SW480 (cell line): ENCODE measurements at regions not wholly inside any gene's neighbourhood (a gene's known extent, or its start where the extent isn't known, plus 50 kb on each side); places are given as distances from the start of the nearest gene placed in this dataset.

Experiments
- DNase-seq: peaks from one replicate; pipeline ENCODE4 v3.0.0-alpha.2; 2016; ENCODE audit warnings: low spot score

DNA sequence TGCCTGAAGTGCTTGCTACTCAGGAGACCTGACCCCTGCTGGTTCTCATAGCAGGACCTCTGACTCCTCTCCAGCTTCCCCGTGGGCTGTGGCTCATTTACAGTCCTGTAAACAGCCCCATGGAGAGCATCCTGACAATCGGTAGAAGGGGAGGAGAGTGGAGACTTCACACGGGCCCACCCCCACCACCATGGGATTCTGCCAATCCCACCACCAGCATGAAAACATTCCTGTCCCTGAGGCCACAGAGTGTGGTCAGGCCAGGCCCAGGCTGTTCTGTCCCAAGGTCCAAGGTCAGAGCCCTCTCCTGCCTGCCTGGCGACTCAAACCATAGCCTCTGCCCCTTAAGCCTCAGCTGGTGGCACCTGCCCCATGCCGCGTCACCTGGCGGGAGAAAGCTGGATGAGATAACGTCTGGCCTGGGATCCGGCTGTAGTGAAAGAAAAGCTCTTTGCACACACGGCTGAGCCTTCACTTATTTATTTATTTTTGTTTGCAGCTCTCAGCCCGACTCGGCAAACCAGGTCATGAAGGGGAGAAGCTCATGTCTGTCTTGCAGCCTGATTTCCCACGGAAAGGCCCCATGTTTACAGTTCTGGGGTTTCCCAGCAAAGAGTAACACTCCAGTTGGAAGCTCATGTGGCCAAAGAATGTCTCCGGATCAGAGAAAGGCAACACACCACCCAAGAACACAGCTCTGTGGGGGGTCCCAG lies 293.6 kb upstream of the ZMIZ1 start:
- DNase-seq, result no peak

DNA sequence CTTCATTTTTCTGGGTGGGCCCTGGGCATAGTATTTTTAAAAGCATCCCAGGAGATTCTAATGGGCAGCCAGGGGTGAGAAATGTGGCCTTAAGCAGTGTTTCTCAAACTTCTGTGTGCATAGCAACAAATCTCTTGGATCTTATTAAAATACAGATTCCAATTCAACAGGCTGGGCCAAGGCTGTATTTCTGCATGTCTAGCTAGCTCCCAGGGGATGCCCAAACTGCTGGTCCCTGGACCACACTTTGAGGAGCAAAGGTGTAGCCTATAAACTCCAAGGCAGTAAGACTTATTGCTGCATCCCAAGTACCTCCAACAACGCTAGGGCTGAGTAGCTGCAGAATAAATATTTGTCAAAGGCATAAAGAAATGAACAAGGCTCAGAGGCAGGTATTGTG lies 292.9 kb upstream of the ZMIZ1 start:
- DNase-seq, result no peak

DNA sequence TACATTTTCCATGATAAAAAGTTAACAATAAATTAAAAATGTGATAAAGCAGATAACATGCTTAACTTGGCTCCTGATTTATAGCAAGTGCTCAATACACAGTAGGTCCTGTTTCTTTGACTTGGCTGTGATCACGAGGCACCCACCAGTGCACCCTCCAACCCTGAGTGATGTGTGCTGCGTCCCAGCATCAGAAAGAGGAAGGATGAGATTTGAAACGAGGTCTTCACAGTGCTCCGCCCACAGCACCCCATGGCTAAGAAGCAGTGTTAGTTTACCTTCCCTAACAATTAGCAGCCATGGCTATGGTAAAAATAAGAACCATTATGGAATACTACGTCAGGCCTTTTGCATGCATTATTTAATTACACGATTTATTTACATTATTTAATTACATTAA lies 292.0 kb upstream of the ZMIZ1 start:
- DNase-seq, result no peak

DNA sequence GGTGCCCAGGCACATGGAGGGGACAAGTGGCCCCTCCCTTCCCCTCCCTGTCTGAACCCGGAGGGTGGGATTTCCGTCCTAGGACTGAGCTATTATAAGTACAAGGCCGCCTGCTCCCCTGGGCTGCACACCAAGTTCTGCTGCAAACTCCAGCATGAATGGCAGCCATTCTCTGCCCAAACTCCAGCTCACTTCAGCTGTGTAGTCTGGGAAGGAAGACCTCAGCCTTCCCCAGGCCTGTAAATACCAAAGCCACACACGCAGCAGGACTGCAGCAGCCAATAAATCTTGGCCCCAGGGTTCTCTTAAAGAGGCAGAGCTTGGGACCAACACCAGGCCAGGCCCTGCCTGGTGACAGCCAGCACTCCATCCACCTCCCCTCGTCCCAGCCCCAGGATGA lies 291.3 kb upstream of the ZMIZ1 start:
- no peak for DNase-seq

DNA sequence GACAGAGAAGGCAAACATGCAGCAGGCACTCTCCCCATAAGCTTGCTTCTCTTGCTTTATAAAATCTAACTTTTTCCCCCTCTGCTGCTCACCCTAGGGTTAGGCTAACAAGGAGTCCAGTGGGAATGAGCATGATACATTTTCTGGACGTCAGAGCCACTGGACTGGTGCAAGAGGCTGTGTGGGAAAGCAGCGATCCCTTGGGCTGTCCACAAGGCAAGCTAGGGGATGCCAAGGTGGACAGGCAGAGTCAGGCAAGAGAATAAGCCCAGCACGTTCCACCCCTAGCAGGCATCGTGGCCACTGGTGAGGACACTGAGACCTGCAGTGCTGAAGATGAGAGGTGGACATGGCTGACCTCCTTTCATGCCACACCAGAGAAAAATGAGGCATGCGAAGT lies 290.9 kb upstream of the ZMIZ1 start:
- DNase-seq, result no peak

DNA sequence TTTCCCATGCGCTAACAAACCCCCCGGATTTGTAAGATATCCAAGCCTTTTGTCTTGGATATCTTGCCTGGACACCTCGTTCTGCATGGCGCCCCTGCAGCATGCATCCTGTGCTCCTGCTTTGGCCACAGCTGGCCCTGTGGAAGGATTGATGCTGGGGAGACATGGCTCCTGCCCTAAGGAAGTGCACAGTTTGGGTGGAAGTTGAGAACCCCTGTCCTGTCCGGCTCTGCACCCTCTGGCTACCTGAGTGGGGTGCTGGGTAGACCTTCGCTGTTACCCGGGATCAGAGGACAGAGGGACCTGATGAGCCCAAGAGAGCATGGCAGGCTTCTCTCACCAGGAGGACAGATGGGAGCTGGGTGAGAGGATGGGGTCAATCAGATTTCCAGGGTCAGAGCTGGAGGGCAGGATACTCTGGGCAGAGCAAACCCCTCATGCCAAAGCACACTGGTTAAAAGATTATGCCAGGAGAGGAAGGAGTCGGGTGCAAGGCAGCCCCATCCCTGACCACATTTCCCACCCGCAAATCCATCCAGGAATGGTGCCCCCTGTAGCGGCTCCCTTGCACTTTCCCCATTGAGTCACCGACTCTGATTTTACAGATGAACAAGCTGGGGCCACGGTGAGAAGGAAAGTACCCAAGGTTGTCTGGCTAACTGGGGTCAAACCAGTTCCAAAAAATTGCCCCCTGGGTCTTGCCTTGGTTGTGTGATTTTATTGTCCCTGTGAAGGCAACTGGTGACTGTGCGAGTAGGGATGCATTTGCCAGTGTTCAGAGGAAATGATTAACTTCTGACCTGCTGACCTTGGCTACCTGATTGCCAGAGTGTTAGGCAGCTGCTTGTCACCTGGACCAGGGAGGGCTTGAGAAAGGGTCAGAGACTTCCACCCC lies 290.1 kb upstream of the ZMIZ1 start:
- DNase-seq, result no peak

DNA sequence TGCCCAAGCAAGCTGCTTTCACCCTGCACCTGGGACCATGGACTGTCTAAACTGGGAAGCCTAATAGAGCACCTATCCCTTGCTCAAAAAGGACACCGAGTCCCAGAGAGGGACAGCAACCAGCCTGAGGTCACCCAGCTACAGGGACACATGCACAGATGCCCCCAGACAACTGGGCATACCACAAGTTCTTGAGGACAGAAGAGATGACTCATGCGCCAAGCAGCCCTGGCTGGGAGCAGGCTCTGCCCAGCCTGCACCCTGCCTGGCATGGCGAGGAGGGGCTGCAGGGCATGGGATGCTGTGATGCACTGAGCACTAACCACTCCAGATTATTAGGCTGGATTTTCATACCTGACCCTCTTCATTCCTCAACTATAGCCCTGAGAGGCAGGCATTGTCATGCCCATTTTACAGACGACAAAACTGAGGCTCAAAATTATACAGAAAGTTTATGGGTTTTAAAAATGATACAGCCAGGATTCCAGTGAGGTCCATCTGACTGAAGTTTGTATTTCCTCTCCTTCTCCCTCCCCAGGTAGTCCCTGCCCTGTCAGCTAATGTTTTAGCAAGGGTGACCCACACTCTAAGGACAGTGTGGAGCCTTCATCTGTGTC lies 289.3 kb upstream of the ZMIZ1 start:
- peak; percentile 30 for DNase-seq

DNA sequence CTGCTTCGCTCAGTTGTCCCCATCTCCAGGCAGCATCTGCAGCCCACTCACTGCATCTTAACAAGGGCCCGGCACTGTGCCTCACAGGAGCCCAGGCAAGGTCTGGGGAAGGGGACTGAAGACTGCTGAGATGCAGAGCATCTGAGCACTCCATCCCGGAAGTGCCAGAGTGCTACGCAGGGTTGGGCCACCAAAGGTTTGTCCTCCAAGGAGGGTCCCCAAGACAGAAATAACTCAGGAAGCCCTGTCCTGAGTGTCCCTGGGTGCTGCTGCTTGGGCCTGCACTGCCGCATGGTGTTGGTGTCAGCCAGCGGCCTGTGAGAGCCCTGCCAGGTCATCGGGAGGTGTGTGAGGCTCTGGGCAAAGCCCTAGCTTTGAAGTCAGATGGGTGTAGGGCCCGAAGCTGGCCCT lies 288.2 kb upstream of the ZMIZ1 start:
- DNase-seq, result no peak

DNA sequence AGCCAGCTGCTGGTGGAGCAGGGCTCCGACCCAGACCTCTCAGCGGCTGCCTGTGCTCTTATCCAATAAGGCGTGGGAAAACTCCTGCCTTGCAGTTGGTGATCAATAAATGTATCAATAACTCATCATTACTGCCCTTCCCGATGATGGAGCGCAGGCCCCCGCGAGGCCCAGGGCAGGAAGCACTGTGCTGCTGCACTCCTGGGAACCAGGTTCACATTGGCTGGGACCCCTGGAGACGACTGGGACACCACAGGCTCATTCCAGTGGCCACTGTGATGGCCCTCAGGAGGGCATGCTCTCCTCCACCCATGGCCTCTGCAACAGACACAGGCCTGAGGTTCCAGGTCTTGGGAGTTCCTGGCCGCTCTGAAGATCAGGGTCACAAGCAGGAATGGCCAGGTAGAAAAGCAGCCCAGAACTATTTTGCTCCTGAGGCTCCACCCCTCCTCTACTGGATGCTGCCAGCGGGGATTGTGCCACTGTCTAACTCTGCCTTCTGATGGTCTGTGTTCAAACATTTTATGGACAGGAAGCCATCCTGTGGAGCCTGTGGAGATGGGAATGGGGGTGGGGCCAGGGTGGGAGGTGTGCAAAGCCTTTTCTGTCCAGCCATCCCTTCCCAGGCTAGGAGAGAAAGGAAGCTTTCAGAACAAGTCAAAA lies 287.4 kb upstream of the ZMIZ1 start:
- no peak for DNase-seq

DNA sequence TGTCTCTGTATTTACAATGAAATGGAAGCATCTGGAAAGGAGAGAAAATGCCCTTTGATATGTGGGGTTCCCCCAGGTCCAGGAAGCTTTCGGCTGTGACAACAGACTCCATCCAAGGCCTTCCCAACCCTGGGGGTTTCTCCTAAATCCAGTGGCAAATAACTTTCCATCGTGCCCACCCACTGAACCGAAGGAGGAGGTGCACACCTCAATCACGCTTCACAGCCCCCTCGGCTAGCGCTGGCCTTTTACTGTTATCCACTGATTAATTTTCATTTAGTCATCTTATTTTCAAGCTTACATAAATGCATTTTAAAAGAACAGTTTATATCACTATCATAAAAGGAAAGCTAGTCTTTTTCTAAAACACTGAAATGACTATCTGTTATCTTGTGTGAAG lies 286.8 kb upstream of the ZMIZ1 start:
- no peak for DNase-seq

DNA sequence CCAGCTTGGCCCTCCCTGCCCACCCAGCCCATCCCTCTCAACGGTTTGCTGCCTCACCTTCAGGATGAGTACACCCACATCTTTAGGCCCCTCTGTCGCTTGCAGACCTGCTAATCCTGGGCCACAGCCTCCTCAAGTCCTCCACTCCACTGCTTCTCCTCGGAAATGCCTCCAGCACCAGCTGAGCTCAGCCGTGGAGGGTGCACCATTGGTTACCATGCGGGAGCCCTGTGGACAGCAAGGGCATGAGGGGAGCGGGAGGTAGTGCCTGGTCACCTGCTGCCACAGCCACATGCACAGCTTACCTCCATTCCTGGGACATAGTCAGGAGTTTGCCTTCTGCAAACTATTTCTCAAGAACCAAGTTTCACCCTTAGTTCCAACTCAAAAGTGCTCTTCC lies 286.3 kb upstream of the ZMIZ1 start:
- DNase-seq, result no peak

DNA sequence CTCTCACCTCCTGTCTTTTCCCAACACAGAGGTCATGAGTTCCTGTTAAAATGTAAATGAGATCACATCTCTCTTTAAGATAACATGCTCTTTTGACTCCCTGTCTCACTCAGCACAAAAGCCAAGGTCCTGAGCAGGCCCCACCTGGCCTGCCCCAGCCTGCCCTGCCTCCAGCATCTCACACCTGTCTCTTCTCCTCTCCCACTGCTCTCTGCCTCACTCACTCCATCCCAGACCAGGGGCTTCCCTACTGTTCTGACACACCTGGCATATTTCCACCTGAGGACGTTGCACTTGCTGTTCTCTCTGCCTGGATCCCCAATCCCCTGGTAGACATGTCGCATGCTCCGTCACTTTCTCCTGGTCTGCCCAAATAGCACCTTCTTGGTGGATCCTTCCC lies 285.0 kb upstream of the ZMIZ1 start:
- no peak for DNase-seq

DNA sequence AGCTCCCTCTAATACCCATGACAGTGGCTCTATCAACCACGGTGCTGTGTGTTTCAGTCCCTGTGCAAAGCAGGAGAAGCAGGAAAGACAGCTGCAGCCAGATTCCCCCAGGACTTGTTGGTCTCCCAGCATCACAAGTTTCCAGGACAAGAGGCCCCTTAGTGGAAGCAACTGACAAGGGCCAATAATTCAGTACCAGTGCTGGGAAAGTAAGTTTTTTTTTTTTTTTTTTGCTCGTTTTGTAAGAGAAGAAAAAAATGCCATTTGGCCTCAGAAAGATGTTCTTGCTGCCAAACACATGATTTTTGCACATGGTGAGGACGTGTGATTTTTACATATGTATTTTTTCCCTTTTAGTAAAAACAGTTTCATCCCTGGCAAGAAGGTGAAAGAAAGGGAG lies 284.2 kb upstream of the ZMIZ1 start:
- DNase-seq, result no peak

DNA sequence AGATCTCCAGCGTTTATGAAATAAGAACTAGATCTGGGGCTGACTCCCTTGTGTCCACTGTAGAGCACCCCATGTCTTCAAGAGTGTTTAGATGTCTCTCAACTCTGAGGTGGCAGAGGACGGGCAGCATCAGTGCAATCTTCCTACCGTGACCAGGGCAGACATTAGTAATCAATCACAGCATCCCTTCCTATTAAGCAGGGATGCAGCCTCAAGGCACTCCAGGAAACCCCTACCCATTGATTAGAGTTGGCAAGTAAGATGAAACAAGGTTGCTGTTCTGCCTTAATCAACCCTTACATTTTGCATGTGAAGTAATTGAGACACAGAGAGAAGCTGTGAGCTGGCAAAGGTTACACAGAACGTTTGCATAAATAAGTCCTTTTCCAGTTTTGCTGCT lies 283.7 kb upstream of the ZMIZ1 start:
- no peak for DNase-seq

DNA sequence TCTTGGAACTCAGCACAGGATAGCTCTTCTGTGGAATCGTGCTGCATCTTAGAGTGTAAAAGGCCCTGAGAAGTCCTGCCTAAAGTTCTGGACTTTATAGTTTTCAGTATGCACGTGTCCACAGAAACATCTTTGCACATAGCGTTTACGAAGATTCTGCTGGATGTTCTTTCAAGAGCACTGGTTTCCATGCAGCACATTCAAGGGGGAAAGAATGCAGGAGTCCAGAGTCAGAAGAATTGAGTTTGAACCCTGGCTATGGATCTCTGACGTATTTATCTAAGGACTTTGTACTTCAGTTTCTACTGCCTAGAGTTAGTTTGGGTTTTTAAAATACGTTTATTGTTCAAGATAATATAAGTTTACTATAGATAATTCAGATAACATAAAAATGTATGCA lies 282.8 kb upstream of the ZMIZ1 start:
- DNase-seq, result no peak

DNA sequence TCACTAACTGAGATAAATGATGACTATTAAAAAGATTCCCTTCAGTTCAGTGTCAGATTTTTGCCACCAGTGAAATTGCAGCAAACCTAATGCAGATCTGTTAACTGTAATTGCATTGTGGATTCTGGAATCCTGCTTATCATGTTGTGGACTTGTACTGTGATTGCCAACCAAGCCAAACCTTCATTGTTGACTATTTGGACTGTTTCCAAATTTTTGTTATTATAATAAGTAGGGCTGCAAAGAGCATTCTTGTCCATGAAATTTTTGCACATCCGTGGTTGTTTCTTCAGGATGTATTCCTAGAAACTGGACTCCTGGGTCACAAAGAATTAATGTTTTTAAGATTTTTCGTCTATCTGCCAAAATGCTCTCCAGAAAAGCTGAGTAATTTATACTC lies 281.6 kb upstream of the ZMIZ1 start:
- no peak for DNase-seq

DNA sequence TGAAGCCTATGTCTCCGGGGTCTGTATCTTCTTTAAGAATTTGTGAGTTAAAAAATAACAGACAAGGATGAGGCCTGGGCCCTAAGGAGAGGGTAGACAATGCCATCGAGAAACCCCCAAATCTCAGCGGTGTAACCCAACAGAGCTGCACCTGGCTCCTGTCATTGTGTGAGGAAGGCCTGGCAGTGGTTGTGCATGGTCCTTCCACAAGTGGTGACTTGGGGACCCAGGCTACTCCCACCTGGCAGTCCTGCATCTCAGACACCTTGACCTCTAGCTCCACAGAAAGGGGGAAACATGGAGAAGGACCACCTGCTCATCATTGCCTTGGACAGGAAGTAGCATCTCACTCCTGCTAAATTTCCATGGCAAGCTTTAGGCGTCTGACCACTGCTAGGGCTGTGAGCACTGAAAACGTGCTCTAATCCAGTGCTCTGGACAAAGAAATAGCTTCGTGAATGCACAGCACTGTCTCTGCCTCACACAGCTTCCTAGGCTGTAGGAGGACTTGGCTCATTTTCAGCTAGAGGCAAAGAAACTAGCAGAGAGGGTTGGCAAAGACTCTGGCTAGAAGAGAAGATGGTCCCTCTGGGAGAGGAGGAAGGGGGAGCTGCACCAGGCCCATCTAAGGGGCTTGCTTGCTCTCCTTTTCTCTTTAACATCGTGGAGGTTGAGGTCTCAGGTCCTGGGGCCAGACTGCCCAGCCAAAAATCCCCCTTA lies 273.9 kb upstream of the ZMIZ1 start:
- DNase-seq, result no peak

DNA sequence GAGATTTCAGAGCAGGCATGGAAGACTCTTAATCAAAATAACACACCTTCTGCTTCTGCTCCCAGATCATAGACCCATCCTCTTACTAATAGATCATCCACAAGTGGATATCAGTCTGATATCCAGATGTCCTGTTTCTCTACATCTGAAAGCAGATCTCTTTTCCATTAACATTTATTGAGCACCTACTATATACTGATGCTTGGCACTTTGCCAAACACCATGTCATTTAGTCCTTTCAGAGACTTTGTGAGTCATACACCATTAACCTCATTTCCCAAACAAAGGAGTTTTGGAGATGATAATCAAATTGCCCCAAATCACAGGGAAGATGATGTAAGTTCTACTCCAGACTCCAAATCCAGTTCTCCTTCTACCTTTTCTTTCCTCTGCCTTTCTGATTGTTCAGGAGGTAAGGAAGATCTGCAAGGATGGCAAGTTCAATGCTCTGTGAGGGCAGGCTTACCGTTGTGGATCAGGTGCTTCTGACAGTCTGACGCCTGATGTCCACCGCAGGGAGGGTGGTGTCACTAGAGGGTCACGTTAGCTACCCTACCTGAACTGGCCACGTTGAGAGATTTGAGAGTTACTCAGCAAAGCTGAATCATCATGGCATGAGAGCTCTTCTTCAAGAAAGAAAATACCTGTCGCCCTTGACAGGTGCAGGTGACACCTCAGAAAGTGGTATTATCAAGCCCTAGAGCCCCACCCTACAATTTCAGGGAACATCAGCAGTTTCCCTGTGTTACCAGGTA lies 269.6 kb upstream of the ZMIZ1 start:
- no peak for DNase-seq

DNA sequence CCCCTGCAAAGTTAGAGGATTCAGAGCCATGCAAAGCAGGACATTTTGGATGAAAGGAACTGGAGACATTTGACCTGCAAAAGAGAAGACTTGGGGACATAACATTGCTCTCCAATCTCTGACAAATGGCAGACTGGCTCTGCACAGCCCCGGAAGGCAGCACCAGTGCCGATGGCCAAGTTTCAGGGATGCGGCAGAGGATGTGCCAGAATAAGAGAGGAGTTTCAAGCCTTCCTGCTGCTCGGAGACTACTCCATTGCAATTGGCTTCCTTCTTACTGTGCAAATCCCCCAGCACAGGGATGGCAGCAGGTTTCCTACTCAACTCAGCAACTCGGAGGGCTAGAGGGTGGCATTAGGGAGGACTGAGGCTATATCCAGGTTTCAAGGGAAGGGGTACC lies 268.8 kb upstream of the ZMIZ1 start:
- no peak for DNase-seq

DNA sequence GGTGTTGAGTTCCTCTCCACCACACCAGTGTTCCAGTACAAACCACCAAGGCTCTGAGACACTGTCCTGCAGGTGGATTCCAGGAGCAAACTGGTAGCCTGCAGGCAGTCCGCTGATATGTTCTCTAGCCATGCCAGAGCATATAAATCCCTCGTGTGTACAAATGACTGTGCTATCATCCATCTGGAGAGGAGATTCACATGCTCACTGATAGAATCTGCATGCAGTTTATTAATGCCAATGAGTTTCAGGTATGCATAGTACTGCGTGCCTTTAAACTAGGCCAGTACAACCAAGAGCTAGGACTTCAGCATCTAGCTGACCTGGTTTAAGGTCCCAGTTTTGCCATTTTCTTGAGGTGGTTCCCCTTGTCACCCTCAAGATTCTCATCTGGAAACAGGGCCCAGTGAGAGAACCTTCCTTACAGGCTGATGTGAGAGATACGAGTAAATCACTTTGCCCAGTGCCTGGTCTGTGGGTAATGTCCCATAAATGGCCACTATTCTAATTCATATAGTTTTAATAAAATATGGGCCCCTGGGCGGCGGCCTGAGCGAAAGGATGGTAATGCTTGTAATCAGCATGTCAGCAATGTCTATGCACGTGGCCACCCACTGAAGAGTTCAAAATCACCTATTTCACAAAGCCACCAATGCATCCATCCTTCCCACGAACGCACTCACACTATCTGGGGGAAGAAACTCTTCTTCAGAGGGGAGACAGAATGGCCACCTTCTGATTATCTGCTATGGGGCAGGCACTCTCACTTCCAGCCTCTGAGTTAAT lies 268.0 kb upstream of the ZMIZ1 start:
- DNase-seq, result no peak
